Posterior vena cava (tissue), 2 donors: ENCODE measurements at regions not wholly inside any gene's neighbourhood (a gene's known extent, or its start where the extent isn't known, plus 50 kb on each side); places are given as distances from the start of the nearest gene placed in this dataset.

Experiments
- DNase-seq: peaks from one replicate; pipeline ENCODE4 v3.0.0-alpha.2; 2020; ENCODE audit warnings: low spot score
- intact Hi-C, 2 donors: fragments of 100-400 bp; cut with DNase I; formaldehyde crosslinking; loops; one replicate each; pipeline versions ENCODE4 v1.14.1 to v1.14.2; 2022 to 2023
- donor health status: DM: yes; HTN: yes; CAD: no.
- donor health status: DM: yes; HTN: yes; CAD: no.

DNA sequence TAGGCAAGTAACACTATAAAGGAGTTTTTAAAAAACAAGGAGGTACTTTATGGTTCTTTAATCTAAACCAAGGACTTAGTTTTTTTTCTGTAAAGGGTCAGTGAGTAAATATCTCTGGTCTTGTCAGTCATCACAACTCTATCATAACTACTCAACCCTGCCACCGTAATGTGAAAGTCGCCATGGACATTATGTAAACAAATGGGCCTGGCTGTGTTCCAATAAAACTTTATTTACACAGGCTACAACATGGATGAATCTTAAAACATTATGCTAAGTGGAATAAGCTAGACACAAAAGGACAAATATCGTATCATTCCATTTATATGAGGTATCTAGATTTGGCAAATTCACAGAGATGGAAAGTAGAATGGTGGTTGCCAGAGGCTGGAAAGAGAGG lies 60.8 kb upstream of the SP4 start:
- DNase-seq, result no peak
- intact Hi-C loops, result no loop called here

DNA sequence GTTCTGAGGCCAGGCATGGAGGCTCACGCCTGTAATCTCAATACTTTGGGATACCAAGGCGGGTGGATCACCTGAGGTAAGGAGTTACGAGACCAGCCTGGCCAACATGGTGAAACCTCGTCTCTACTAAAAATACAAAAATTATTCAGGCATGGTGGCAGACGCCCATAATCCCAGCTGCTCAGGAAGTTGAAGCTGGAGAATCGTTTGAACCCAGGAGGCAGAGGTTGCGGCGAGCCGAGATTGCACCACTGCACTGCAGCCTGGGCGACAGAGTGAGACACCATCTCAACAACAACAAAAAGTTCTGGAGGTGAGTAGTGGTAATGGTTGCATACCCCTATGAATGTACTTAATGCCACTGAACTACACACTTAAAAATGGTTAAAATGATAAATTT lies 60.3 kb upstream of the SP4 start:
- intact Hi-C loops, result no loop called here
- no peak for DNase-seq

DNA sequence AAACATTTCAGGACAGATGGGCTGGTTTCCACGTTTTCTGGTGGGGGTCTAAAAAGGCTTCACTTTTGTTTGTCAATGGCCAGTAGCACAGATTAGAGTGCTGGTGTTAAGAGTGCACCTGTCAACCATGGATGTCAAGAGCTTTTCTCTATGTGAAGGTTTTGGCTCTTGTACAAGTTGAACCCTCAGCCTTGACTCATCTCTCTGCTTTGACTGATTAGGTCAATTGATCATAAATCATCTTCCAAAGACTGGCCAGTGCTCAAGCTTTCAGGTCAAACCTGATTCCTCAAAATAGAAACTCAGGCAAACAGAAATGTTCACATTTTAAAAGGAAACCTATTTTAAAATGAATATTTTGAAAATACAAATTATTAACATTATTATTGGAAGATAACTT lies 59.6 kb upstream of the SP4 start:
- intact Hi-C loops, result no loop called here
- no peak for DNase-seq

DNA sequence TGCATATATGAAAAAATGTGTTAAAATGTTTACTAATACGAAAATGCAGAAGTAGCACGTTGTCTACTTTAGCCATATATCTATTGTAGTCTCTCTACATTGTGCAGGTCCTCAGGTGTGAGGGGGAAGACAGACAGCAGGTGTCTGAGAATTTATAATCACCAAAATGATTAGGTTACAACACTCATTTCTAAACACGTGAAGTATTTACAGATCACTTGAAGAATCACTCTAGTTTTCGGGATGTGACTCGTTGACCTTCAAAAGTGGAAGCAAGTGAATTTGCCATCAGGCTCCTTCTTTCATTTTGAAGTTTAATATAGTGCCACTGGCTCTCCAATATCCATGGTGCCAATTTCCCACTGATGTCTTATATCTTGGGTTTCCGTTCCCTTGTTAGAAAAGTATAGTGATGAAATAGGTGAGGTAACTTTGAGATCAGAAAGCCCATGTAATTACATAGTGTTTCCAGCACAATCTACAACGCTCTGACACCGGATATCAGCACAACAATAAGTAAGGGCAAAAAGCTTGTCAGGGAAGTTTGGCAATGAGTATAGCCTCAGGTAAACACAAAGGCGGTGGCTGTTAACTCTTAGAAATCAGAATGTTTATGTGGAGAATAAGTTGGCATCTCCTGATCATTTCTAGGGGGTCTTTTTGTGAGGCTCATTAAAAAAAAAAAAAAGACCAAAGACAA lies 57.5 kb upstream of the SP4 start:
- DNase-seq, result no peak
- intact Hi-C loops, result no loop called here

DNA sequence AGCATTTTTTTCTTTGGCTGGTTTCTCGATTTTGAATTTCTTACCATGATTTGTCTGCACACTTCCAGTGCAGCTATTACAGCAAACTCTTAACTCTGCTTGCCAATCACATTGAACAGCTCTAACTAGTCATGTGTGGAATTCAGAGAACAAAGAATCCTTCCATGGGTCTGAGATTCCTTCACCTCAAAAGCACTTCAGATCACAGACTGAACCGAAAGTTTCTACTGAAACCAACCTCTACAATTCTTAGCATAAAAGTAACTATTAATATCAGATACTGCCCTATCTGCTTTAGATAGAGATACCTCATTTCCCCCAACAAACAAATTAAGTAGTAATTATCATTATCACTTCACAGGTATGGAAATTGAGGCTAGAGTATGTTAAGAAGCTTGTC lies 56.5 kb upstream of the SP4 start:
- intact Hi-C loops, result no loop called here
- DNase-seq, result no peak

DNA sequence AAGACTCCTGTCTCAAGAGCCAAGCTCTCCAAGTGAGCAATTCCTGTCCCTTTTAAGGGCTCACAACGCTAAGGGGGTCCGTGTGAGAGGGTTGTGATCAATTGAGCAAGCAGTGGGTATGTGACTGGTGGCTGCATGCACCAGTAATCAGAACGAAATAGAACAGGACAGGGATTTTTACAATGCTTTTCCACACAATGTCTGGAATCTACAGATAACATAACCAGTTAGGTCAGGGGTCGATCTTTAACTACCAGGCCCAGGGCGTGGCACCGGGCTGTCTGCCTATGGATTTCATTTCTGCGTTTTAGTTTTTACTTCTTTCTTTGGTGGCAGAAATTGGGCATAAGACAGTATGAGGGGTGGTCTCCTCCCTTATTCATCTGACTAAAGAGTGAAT lies 54.9 kb upstream of the SP4 start:
- no peak for DNase-seq
- intact Hi-C loops, result no loop called here

DNA sequence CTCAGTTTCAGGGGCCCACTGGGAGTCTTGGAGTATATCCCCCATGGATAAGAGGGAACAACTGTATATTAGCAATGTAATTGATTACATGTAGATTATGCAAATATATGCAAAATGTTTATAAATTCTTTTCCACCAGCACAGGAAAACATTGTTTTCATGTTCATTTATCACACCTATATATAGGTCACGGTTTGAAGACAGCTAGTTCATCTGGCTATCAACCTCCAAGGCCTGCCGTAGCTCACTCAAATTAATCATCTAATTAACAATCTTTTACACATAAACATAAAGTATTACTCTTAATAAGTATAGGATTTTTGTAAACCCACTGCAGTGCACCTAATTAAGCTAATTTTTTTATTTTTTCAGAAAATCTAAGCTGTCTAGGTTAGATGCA lies 53.7 kb upstream of the SP4 start:
- intact Hi-C loops, result no loop called here
- no peak for DNase-seq

DNA sequence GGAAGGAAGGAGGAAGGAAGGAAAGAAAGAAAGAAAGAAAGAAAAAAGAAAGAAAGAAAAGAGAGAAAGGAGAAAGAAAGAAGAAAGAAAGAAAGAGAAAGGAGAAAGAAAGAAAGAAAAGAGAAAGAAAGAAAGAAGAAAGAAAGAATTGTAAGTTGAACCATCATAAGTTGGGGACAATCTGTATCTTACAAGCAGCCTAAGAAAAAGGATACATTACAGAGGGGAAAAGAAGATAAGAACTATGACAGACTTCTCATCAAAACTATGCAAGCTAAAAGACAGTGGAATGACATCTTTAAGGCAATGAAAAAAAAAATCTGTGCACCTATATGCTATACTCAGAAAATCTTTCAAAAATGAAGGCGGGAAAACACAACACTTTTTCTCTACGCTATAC lies 50.3 kb upstream of the SP4 start:
- intact Hi-C loops, result no loop called here
- DNase-seq, result no peak
